SIG-M5 treated with dmso at 0.1 percent for 504 hours (cell line): ENCODE measurements at regions not wholly inside any gene's neighbourhood (a gene's known extent, or its start where the extent isn't known, plus 50 kb on each side); places are given as distances from the start of the nearest gene placed in this dataset.

Experiments
- DNase-seq: peaks from one replicate; lab custom pipeline; 2025; ENCODE audit not compliant: unreplicated experiment; lab: John Stamatoyannopoulos, UW

DNA sequence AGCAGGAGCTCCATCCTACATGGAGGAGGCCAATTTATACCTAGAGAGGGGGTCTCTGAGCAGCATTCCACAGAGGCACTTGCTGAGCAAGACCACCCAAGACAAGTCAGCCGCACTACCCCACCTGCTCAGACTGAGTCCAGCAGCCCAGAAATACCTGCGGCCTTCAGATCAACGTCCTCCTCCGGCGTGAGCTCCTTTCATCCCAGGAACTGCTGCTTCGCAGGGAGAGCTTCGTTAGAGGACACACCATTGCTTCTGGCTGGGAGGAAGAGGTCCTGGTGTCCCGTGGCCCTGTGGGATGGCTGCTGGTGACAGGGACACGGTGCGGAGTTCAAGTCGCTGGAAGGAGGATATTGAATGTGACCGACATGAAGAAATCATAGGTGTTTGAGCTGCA, 216.9 kb upstream of the PPP2R2D start:
- DNase-seq, result no peak

DNA sequence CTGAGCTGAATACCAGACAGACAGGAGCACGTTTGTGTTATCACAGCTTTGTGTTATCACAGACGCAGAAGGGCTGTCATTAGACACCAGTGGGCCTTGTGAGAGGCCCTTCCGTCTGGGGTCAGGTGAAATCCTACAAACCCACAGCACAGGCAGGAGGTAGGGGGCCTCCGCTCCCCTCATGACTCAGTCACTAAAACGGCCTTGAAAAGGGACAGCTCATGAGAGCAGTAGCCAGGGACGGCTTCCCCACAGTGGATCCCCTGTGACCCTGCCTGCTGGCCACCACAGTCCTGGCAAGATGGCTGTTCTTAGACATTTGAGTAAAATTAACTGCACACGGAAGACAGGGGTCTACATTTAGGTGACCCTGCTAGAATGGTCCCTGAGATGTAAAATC, 215.8 kb upstream of the PPP2R2D start:
- no peak for DNase-seq

DNA sequence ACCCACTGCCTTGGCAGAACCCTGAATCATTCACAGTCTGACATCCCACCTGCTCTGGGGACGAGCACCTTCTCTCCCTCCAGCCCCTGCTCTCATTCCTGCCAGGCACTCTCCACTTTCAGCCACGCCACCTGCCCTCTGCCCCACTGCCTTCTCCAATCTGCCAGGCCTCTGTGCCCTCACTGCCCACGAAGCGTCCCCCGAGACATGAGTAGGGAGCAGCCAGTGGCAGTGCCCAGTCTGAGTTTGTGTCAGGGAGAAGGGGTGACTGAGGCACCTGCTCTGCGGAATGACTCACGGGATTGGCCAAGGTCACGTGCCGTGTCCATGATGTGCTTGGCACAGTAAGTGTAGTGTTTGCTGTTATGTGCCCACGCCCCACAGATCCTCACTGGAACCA, 215.2 kb upstream of the PPP2R2D start:
- DNase-seq, result no peak

DNA sequence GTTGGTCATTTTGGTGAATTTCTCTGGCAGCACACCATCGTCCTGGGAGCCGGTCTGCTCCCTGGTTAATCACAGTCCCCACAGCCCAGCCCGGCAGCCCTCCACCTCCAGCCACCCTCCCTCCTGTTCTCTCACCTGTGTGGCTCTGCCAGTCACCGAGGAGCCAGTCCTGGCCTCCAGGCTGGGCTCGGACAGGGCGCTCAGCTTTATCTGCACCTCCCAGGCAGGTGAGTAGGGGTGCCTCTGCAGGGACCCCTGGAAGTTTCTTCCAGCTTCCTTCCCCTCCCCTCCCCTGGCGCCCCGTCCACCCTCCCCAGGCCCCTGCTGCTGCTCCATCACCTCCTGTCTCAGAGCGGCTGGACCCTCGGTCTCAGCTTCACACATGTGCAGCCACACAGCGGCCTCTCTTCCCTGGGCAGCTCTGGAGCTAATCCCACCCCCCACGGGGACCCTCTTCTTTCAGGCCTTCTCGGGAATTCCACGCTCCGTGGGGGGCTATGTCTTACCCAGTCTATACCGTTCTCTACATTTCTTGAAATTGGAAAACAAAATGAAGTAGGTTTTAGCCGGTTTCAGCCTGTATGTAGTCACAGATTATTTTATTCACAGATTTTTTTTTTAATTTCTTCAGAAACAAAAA, 213.9 kb upstream of the PPP2R2D start:
- DNase-seq, result no peak

DNA sequence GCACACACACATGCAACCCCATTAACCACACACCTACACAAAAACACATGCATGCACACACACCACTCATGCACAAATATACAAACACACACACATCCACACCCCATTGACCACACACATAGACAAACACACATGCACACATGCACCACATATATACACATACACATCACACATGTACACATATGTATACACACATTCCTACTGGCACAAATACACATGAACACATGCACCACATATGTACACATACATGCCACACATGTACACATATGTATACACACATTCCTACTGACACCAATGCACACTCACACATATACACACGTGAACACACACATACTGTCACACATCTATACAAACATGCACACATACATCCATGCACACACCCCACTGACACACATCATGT, 212.5 kb upstream of the PPP2R2D start:
- DNase-seq, result no peak

DNA sequence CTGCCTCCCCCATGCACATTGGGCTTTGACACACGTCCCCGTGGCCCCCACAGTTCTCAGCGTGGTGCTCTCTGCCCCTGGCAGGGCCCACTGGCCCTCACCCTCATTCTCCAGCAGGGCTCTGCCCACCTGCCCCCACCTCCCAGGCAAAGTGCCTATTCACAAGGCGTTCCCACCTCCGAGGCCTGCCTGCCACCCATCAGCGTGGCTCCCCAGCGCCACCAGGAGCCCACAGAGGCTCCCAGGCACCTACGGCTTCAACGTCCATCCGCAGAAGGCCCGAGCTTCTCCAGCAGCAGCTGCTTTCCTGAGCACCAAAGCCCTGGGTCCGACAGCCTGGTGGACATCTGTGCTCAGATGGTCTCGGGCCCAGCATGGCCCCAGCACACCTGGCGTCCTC, 211.8 kb upstream of the PPP2R2D start:
- no peak for DNase-seq

DNA sequence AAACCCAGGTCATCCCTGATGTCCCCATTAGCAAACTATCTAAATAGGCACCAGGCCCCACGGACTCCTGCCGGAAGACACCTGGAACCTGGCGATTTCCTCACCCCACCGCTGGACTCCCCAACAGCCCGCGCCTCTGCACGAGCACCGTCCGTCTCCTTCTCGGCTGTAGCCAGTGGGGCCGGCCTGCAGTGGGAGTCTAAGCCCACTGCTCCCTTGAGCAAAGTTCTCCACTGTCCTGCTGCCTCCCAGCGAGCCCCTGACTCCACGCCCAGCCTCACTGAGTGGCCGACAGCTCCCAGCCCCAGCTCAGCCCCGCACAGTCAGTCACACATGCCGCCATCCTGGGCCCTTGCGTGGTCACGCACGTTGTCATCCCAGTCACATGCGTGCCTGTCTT, 211.3 kb upstream of the PPP2R2D start:
- DNase-seq, result no peak

DNA sequence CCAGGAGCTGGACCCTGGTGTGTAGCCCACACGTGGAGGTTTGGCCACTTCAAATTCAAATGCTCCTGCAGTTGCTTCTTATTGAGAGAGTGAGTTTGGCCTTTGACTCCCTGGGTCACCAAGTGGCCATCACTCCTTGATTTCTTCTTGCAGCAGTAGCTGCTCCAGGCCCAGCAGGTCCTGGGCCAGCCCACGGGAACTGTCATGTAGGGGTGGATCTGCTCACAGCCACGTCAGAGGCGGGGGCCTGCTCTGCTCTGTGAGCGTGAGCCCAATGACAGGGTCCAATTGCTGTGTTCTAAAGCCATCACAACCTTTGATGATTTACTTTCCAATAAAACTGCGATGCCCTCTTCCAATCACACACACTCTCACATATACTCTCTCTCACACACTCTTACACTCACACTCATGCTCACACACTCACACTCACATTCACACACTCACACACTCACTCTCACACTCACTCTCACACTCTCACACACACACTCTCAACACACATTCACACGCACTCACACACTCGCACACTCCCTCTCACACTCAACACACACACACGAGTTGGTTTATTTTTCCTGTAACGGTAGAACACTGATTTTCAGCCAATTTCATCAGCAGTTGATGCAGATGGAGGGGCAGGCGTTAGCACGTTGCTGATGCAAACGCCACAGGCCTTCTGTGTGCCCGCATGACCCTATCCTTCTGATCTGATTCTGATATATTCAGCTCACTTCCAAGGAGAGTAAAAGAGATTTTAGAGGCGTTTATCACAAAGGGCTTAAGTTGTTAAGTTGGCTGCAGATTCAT, 210.7 kb upstream of the PPP2R2D start:
- DNase-seq, result no peak

DNA sequence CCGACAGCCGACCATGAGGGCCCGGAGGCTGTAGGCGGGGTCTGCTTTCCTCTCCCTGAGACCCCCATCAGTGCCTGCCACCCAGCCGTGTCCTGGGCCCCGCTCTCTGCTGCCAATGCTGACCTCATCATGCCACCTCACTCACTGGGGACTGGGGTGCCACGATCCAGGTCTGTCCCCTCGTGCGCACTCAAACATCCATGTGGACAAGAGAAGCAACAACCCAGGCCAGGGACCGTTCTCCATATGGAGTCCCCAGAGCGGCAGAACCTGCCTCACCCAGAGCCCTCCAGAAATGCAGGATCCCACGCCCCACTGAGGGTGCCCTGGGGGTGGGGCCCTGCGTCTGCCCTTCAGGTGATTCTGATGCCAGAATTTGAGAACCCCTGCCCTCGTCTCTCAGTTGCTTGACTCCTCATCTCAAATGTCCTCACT, 210.0 kb upstream of the PPP2R2D start:
- DNase-seq, result no peak

DNA sequence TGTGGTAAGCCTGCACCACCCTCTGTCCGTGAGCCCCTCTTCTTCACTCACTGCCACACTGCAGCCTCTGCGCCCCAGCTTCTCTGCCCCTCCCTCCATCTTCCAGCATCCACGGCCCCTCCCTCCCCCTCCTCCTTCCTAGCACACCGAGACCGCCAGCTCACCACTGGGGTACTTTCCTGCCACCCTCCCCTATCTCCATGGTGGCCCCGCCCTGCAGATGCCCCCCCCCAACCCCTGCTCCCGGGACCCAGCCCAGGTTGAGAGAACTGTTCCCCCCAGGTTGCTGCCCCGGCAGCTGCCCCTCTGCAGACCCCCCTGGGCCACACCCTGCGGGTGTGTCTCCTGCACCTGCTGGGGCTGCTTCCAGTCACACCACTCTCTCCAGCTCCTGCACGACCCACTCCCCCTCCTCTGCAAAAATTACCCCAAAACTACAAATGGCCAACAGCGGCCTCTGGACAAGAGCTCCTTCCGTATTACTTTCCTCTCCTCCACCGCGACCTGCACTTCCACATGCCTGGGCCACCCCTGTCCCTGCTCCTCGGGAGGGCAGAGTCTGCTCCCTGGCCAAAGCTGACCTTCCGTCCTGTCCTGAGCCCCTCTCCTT, 209.2 kb upstream of the PPP2R2D start:
- DNase-seq, result no peak

DNA sequence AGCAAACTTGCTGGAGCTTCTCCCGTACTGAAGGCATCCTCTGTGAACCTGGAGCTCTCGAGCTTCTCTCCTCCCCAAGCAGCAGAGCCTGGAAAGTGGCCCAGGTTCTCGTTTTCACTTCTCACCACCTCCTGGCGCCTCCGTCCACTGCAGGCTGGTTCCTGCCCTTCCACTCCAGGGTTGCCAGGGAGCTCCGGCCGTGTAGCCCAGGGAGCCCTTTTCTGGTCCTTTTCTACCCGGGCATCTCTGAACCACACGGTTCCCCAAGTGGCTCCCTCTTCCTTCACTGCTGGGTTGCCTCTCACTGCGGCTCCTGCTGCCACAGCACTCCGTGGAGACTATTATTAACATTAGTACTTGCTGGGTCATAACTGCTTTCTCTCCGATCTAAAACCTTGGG, 208.6 kb upstream of the PPP2R2D start:
- no peak for DNase-seq

DNA sequence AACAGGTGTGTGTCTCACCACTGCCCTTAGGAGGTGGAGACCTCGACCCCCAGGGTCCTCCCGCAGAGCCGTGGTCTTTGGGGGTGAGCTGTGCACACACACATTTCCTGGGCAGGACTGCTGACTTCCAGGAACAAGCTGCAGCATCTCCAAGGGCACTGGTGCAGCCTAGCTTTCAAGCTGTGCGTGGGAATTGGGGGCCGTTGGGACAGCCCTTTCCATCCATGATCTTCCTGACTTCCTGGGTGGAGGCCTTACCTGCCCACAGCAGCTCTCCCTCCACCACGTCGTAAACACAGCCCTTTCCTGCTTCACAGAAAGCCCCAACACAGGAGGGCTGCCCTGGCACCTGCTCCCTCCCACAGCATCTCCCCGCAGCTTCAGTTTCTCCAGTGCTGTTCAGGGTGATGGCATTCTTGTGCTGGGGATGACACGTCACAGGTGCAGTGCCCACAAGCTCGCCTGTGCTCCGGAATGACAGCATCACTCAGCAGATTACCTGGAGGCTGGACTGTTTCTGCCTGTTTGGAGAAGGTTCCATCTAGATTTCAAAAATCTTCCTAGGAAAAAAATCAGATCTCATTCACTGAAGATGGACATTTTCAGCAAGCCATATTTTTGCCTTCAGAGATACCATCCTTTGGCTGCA, 208.0 kb upstream of the PPP2R2D start:
- DNase-seq, result no peak

DNA sequence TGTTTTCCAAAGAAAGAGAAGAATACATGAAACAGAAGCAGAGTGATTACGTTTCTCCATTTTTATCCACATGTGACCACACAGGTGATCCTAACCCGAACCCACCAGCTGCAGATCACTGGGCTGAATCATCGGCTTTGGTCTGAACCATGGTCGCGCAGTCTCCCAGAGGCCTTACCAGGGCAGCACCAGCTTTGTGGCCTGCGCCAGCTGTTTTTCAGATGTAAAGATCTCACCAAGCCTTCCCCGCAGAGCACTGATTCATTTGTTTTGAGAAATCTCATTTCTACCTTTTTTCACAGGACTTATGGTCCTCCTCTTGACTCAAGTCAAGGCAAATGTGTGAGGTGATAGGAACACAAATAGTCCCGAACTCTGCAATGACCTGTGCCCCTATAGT, 207.0 kb upstream of the PPP2R2D start:
- no peak for DNase-seq

DNA sequence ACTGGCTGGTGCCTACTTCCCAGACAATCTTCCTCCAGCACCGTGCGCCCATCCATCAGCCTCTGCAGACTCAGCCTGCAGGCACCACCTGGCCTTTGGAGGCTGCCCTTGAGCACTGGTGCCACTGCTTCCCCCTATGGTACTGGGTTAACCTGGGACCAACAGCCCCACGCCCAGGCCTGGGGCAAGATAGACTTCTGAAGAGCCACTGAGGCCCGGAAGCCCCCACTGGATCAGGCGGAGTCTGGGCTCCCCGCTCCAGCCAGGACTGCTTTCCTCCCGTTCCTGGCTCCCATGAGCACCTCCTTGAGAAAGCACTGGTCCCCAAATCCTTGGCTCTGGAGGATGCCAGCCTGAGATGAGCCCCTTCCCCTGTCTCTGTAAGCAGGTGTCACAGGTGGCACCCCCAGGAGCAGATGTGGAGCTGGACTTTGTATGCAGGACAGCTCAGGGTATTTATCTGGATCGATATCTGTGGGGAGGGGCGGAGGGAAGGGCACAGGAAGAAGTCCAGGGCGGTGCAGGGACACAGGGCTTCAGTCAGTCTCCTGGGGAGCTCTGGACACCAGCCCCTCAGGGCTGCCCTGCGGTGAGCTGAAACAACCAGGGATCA, 206.5 kb upstream of the PPP2R2D start:
- no peak for DNase-seq

DNA sequence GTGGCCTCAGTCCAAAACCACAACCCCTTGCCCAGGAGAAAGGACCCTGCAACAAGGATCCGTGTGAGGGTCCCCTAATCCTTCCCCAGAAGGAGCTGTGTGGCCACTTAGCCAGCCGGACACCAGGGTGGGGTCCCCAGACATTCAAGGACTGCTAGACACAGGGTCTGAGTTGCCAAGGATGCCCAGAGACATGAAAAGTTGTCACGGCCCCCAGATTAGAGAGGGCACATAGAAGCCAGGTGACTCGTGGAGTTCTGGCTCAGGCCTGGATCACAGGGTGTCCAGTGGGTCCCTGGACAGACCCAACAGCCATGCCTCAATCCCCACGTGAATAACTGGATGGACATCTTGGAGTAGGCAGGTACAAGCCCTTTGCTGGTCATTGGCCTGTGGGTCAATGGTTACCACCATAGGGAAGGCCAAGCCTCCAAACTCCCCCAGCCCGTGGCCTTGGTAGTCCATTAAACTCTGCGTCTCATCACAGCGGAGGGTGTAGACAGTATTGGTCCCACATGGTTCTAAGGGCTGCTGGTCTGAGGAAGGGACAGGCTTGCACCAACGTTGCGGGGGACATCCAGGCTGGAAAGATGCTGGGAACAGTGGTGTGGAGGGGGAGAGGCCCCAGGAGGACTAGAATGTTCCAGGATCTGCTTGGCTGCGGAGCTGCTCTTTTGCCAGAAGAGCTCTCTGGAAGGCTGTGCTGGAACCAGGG, 205.9 kb upstream of the PPP2R2D start:
- no peak for DNase-seq

DNA sequence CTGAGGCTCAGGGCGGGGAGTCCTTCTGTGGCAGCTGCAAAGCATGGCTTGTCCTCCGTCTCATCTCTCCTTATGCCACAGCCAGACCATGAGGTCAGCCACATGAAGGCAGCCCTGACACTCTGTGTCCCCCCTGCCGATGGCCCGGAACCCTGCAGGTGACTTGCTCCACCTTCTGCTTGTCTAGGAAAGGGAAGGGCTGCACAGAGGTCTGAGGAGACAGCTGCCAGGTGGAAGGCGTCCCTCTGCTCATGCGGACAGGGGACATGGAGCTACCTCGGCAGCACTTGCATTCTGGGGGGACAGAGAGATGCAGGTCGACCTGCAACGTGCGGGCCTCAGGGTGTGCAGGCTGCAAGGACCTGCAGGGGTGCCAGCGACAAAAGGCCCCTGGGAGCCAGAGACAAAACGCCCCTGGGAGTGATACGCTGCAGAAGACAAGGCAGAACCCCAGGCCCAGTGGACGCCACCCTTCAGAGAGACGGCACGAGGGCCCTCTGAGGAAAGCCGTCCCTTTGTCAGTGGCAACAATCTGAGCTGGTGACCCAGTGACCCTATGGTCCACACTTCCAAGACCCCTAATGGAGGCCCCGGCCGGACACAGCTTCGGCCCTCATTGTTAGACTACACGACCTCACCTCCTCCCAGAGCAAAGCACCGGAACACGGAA, 205.2 kb upstream of the PPP2R2D start:
- DNase-seq, result no peak

DNA sequence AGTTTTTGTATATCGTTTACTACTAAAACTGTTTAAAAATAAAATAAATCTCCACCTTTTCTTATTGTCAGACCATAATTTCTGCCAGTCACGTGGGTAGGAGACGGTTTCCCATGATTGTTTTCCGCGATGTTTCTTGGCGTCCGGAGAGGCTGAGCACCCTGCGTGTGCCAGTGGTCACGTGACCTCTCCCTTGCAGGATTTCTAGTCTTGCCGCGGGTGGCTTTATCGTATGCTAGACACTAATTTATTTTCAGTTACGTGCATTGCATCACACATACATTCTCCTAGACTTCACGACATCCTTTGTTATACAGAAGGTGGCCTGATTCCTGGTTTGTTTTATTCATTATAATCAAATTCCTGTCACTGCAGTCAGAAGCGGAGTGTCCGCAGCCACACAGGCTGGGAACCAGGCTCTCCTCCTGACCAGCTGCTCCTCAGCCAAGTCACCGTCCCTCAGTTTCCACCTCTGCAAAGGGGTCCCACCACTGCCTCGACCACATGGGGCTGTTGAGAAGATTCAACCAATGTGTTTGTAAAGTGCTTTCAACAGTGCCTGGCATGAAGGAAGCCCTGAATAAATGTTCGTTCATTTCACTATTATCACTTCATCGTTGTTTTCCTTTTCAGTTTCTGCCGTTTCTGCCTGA, 203.2 kb upstream of the PPP2R2D start:
- DNase-seq, result no peak

DNA sequence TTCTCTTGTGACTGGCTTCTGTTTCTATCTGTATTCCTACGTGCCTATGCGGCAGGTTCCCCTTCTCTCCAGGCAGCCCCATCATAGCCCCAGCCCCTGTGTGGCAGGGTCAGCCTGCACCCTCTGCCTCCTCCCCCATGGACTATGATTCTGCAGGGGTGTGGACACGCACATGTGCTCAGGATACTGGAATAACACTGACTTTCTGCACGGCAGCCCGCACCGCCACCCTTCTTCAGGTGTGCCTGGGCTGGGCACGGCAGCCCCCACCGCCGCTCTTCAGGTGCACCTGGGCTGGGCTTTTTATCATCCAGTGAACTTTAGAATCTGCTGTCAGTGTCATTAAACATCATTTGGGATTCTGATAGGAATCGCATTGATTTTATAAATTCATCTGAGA, 202.6 kb upstream of the PPP2R2D start:
- DNase-seq, result no peak

DNA sequence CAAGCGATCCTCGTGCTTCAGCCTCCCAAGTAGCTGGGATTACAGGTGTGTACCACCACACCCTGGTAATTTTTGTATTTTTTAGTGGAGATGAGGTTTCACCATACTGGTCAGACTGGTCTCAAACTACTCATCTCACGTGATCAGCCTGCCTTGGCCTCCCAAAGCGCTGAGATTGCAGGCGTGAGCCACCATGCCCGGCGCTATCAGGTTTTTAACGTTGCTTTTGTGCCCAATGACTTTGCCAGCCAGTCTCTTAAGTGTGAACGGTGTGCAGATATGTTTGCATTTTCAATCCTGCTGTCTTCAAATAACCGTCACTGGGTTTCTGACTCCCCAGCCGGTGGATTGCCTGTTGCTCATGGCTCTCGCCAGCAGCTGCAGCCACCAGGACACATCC, 201.8 kb upstream of the PPP2R2D start:
- DNase-seq, result no peak

DNA sequence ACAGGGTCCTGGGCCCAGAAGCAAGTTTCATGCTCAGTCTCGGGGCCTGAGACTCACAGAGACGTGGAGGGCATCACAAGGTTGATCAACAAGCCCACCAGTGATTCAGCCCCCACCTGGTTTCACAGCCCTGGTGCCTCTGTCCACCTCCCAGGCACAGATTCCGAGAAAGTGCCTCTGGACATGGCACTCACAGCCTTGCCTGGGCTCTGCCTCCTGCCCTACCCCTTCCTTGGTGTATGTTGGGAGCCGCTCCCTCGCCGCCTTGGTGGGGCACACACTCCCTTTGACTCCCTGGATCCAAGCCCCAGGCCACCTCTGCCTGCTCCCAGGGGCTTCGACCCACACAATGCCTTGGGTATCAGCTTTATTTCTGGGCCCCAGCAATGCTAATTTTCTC, 200.8 kb upstream of the PPP2R2D start:
- DNase-seq, result no peak
